ENCODE measurements at regions not wholly inside any gene's neighbourhood (a gene's known extent, or its start where the extent isn't known, plus 50 kb on each side); places are given as distances from the start of the nearest gene placed in this dataset.

GRCh38 chr11:130720232-130721022, 195.9 kb downstream of the SNX19 start:
- intact Hi-C loops (cut with micrococcal nuclease): no loop called here
- ATAC-seq: no peak
- DNase-seq: no peak

- no peak for DNase-seq
- intact Hi-C loops (cut with micrococcal nuclease): no loop called here
- ATAC-seq: no peak
Measured at GRCh38 chr11:130721023-130721681, 195.1 kb downstream of the SNX19 start.

GRCh38 chr11:130721736-130722135, 194.5 kb downstream of the SNX19 start:
- DNase-seq (no peak), ATAC-seq (no peak)
- intact Hi-C loops (cut with micrococcal nuclease): no loop called here

- intact Hi-C loops (cut with micrococcal nuclease): no loop called here
- ATAC-seq (no peak), DNase-seq (no peak)
Measured at GRCh38 chr11:130722401-130722800, 193.9 kb downstream of the SNX19 start.

GRCh38 chr11:130725421-130726233, 190.7 kb downstream of the SNX19 start:
- DNase-seq: no peak
- peak; percentile 61 for ATAC-seq
- intact Hi-C loops (cut with micrococcal nuclease): no loop called here

- DNase-seq: peak; percentile 61
- peak; percentile 90 for ATAC-seq
- intact Hi-C loops (cut with micrococcal nuclease): no loop called here
Measured at GRCh38 chr11:130726234-130727037, 189.8 kb downstream of the SNX19 start.

- ATAC-seq: peak; percentile 15
- intact Hi-C loops (cut with micrococcal nuclease): no loop called here
- DNase-seq: no peak
Measured at GRCh38 chr11:130727157-130728119, 188.8 kb downstream of the SNX19 start.

GRCh38 chr11:130728185-130729180, 187.8 kb downstream of the SNX19 start:
- ATAC-seq (no peak), DNase-seq (no peak)
- intact Hi-C loops (cut with micrococcal nuclease): no loop called here

GRCh38 chr11:130729193-130729592, 187.1 kb downstream of the SNX19 start:
- intact Hi-C loops (cut with micrococcal nuclease): no loop called here
- no peak for DNase-seq
- no peak for ATAC-seq

- DNase-seq (no peak), ATAC-seq (no peak)
- intact Hi-C loops (cut with micrococcal nuclease): no loop called here
Measured at GRCh38 chr11:130729678-130730300, 186.5 kb downstream of the SNX19 start.

- DNase-seq: no peak
- intact Hi-C loops (cut with micrococcal nuclease): no loop called here
- no peak for ATAC-seq
Measured at GRCh38 chr11:130731401-130731800, 184.9 kb downstream of the SNX19 start.

- ATAC-seq (no peak), DNase-seq (no peak)
- intact Hi-C loops (cut with micrococcal nuclease): no loop called here
Measured at GRCh38 chr11:130732476-130732875, 183.8 kb downstream of the SNX19 start.

GRCh38 chr11:130737041-130737830, 179.0 kb downstream of the SNX19 start:
- no peak for DNase-seq
- intact Hi-C loops (cut with micrococcal nuclease): no loop called here
- ATAC-seq: peak; percentile 4

- ATAC-seq (peak; percentile 98), DNase-seq (peak; percentile 83)
- intact Hi-C loops (cut with micrococcal nuclease): no loop called here
Measured at GRCh38 chr11:130737866-130738431, 178.3 kb downstream of the SNX19 start.

- DNase-seq (no peak), ATAC-seq (no peak)
- intact Hi-C loops (cut with micrococcal nuclease): no loop called here
Measured at GRCh38 chr11:130738611-130739010, 177.7 kb downstream of the SNX19 start.

Data from left ventricle myocardium superior (tissue), 1 donor.